ENCODE measurements at regions not wholly inside any gene's neighbourhood (a gene's known extent, or its start where the extent isn't known, plus 50 kb on each side); places are given as distances from the start of the nearest gene placed in this dataset.

DNA sequence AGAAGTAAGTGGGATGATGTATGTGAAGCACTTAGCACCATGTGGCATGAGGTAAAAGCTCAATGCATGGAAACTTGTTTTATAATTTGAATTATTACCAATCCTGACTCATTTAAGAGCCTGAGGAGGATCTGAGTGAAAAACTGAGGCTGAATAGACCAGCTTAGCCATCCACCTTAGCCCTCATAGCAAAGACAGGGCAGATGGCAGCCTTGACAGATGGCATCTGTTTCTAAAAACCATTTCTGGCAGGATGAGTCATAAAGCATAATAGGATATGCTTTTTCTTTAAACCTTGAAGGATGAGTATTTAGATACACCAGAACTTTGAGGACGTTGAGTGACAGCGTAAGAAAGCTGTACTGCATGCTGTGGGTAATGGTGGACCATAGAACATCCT is 61.0 kb upstream of the NAV2 start:
- TF ChIP-seq, protein P1, sequence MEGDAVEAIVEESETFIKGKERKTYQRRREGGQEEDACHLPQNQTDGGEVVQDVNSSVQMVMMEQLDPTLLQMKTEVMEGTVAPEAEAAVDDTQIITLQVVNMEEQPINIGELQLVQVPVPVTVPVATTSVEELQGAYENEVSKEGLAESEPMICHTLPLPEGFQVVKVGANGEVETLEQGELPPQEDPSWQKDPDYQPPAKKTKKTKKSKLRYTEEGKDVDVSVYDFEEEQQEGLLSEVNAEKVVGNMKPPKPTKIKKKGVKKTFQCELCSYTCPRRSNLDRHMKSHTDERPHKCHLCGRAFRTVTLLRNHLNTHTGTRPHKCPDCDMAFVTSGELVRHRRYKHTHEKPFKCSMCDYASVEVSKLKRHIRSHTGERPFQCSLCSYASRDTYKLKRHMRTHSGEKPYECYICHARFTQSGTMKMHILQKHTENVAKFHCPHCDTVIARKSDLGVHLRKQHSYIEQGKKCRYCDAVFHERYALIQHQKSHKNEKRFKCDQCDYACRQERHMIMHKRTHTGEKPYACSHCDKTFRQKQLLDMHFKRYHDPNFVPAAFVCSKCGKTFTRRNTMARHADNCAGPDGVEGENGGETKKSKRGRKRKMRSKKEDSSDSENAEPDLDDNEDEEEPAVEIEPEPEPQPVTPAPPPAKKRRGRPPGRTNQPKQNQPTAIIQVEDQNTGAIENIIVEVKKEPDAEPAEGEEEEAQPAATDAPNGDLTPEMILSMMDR (IDR thresholded peaks at IDR 0.05), result no peak
- TF ChIP-seq POLR2A (IDR thresholded peaks at IDR 0.05), result no peak
- TF ChIP-seq POLR2AphosphoS5 (IDR thresholded peaks at IDR 0.05), result no peak

Measured in prostate gland (tissue), 2 donors.